GM10266 (cell line): ENCODE measurements at regions not wholly inside any gene's neighbourhood (a gene's known extent, or its start where the extent isn't known, plus 50 kb on each side); places are given as distances from the start of the nearest gene placed in this dataset.

ENCODE experiments used
- DNase-seq: peaks from one replicate; pipeline ENCODE4 v3.0.0; 2012; ENCODE audit errors: extremely low spot score
- TF ChIP-seq, protein P1 (sequence below): IDR thresholded peaks from 2 replicates; pipeline ENCODE4 v1.5.1; 2012; ENCODE audit warnings: mild to moderate bottlenecking, low read depth; ENCODE audit not compliant: control insufficient read depth, insufficient read depth; ENCODE audit errors: missing control alignments

DNA sequence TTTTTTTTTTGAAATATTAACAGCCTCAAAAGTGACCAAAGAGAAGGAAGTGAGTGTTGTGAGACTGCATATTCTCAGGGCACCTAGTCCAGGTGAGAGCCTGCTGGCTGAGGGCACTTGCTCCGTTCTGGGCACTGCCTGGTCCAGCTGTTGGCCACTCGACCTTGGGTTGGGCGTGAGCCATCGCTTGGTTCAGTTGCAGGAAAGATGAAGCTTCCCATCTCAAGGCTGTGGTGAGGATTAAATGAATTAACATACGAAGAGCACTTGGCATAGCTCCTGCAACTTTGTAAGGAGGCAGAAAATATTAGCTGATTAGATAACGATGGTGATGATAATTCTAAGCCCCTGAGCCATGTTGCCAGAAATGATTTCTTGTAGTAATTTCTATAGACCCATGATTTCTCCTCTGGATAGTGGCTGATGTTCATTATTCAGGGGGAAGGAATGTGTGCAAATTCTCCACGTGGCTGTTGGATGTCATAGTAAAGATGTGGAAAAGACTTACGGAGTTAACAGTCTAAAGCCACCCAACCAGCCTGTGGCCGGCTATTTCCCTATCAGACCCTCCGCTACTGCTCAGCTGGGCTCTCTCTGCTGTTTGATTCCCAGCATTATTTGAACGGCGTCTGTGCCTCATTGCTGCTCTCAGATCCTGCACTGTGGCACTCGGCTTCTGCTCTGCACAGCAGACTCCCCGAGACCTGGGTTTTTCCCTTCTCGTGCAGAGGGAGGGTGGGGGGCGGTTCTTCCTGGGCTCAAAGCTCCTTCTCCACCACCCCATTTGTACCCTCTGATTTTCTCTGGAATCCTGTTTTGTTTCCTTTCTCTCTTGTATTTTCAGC, 221.1 kb downstream of the GALR1 start:
- TF ChIP-seq, protein P1, sequence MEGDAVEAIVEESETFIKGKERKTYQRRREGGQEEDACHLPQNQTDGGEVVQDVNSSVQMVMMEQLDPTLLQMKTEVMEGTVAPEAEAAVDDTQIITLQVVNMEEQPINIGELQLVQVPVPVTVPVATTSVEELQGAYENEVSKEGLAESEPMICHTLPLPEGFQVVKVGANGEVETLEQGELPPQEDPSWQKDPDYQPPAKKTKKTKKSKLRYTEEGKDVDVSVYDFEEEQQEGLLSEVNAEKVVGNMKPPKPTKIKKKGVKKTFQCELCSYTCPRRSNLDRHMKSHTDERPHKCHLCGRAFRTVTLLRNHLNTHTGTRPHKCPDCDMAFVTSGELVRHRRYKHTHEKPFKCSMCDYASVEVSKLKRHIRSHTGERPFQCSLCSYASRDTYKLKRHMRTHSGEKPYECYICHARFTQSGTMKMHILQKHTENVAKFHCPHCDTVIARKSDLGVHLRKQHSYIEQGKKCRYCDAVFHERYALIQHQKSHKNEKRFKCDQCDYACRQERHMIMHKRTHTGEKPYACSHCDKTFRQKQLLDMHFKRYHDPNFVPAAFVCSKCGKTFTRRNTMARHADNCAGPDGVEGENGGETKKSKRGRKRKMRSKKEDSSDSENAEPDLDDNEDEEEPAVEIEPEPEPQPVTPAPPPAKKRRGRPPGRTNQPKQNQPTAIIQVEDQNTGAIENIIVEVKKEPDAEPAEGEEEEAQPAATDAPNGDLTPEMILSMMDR: no peak
- DNase-seq: no peak

DNA sequence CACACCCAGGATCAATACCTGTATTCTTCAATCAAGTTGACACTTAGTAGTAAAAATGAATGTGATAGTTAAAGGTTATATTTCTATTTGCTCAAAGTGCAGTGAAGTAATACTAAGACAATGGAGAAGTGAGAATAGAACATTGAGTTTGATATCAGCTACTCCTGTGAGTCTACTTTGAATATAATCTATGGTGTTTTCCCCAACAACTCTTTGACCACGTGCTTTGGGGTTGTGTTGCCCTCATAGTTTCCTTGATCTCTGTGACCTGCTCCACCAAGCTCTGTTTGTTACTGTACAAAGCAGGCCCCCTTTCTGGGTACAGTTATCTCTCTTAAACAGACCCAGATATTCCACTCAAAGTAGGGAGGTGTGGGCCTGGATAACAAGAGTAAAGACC, 222.9 kb downstream of the GALR1 start:
- no peak for DNase-seq
- TF ChIP-seq, protein P1: no peak

DNA sequence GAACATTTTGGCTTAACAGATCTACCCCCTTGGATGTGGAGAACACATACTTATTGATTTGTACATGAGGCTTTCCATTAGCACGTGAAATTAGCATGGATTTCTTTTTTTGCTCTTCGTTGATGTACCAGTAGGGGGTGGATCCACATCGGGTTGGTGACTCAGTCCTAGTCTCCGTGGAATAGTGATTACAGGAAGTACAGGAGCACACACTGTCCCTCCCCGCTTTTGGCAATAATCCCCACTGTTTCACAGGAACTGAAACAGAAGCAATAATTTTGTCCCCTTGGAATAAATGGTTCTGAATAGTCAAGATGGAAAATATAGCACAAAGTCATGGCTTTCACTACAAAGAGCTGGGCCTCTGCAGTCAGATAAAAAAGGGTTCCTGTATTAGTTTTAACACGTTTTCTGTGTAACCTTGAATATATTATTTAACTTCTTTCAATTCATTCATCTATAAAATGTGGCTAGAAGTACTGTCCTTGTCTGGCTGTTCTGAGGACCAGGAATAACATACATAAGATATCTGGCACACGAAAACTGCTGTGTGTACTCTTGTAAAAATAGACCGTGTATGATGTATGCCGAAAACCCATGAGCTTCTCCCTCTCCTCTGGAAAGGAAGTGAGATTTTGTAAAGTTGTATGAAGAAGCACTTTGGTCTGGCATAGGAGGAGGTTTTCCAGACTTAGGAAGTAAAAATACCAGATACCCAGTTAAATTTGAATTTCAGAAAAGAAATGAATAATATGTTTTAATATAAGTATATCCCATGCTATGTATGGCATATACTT, 229.2 kb downstream of the GALR1 start:
- TF ChIP-seq, protein P1: no peak
- DNase-seq: no peak

DNA sequence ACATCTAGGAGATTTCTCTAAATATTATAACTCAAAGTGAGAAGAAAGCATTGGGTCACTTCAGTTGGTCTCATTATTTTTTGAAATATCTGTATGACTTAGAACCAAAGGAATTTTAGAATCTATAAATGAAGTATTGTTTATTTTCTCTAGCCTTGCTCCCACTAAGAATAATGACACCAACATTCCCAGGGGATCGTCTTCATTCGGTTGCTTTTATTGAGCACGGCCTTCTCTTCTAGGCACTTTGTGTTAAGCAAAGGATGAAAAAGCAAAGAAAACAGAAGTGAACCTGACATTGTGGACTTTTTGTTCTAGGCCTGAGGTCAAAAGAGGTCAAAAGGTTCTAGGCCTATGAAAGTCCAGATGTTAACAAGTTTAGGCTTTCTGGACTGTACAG, 231.9 kb downstream of the GALR1 start:
- DNase-seq: no peak
- TF ChIP-seq, protein P1: no peak

DNA sequence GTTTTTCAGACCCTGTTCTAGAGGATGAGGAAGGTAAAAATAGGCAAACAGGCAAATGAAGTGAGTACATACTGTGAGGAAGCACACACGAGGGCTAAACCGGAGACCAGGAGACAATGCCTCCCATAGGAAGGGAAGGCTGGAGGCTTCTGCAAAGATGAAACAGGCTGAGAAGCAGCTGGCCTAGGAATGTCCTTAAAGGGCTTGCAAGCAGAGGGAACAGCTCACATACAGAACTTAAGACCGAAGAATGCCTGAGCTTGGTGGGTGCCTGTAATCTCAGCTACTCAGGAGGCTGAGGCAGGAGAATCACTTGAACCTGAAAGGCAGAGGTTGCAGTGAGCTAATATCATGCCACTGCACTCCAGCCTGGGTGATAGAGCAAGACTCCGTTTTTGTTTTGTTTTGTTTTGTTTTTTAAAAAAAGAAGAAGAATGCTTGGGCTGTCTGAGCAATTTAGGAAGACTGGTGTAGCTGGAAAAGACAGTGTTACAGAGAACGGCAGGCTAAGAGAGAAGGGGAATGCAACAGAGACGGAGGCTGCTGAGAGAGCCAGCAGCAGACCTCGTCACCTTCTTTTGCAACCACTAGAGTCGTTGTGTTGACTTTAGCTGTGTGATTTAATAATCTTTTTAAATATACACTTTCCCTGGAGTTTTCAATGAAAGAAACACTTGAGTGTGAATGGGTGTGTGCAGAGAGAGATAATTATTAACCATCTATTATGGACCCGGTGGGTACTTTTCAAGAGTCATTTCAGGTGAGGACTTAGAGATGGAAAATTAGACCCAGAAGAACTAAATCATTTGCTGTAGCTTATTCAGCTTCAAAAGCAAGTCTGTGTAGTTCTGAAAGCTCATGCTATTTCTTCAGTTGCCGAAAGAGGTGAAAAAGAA, 232.8 kb downstream of the GALR1 start:
- no peak for DNase-seq
- TF ChIP-seq, protein P1: no peak

DNA sequence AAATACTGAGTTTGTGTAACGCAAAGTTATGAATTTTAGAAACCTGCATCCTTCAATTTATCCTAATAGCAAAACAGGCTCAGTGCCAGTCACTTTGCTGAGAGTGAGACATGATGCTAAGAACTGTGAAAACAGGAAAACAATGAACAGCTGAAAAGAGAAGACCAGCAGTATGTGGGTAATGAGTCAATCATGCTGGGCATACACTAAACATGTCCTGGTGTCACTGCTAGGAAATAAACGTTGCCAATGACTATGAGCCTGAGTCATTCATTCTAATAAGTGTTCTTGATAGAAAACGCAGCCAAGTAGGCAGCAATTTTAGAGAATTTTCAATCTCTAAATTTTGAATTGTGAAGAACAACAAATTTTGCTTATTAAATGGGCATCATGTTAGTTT, 237.3 kb downstream of the GALR1 start:
- no peak for DNase-seq
- TF ChIP-seq, protein P1: no peak
